SK-N-MC (cell line): ENCODE measurements at regions not wholly inside any gene's neighbourhood (a gene's known extent, or its start where the extent isn't known, plus 50 kb on each side); places are given as distances from the start of the nearest gene placed in this dataset.

Source experiments
- EZH2 ChIP-seq: fragments of 200-600 bp; sonication (generic); IDR thresholded peaks from one replicate; pipeline ENCODE4 v1.6.1; 2017; ENCODE audit warnings: antibody characterized with exemption
- FOXP2 ChIP-seq: optimal IDR thresholded peaks from 2 replicates; pipeline ENCODE3; 2011; ENCODE audit warnings: mild to moderate bottlenecking, moderate library complexity; ENCODE audit not compliant: insufficient read depth; ENCODE audit errors: extremely low read length, control extremely low read depth

- TF ChIP-seq EZH2 (no peak), FOXP2 (no peak)
Measured at GRCh38 chr4:32778938-32779337, 2058.8 kb downstream of the PCDH7 start.
